ENCODE measurements at regions not wholly inside any gene's neighbourhood (a gene's known extent, or its start where the extent isn't known, plus 50 kb on each side); places are given as distances from the start of the nearest gene placed in this dataset.

GRCh38 chr5:38207343-38207742 lies 51.0 kb upstream of the EGFLAM start:
- DNase-seq, result no peak

DNA sequence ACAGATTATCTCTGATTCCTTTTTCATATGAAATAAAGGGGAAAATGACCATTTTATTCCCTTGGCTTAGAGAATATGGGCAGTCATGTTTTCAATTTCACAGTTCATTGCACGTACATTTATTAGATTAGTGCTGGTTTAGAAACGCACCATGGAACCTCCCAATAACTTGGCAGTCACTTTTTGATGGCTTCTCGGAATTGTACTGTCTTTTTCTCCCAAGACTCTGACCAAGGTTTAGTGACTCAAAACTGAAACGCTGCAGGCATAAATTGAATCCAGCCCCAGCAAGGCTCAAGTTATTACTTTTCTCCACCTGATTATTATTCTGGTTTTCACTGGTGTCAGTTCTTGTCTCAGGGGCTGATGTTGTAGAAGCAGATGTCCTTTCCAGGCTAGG lies 55.6 kb upstream of the EGFLAM start:
- DNase-seq, result no peak

- DNase-seq, result no peak
Observed at GRCh38 chr5:38200872-38201557, 57.3 kb upstream of the EGFLAM start.

DNA sequence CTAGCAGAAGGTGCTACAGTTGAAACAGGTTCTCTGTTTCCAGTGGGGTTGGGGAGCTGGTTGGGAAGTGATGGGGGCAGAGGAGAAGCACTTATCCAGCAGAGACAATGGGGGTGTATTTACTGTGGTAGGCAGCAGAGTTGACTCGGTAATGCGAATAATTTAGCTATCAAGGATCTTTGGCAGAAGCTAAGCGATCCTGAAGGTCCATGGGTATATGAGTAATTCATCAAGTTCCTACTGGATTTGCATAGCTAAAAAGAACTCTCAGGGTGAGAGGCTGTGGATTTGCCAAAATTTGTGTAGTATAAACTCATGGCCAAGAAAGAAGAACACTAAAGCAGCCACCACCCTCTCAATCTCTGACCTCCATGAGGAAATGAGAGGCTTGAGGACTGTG lies 61.2 kb upstream of the EGFLAM start:
- no peak for DNase-seq

DNA sequence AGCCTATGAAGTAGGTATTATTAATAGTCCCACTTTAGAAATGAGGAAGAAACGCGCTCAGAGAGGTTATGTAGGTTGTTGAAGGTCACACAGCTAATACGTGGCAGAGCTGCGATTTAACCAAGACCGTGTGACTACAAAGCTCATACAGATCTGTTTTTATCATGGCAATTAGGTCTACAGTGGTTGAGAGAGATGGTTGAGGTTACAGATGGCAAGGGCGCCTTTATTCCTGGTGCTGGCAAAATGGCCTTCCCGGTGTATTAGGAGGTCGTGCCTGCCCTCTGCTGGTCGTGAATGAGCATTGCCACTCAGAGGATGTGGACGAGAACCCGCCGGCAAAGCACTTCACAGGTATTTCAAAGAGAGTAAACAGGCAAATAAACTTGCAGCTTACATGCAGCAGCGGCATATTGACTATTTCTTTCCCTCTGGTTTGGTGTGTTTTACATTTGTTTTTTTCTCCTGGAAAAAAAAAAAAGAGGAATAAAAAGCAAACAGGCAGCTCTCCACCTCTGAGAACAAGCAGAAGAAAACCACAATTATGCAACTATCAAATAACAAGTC lies 65.3 kb upstream of the EGFLAM start:
- peak; percentile 21 to 30 for DNase-seq

- no peak for DNase-seq
Observed at GRCh38 chr5:38191693-38192092, 66.7 kb upstream of the EGFLAM start.

GRCh38 chr5:38190111-38190510 lies 68.2 kb upstream of the EGFLAM start:
- DNase-seq, result no peak

DNA sequence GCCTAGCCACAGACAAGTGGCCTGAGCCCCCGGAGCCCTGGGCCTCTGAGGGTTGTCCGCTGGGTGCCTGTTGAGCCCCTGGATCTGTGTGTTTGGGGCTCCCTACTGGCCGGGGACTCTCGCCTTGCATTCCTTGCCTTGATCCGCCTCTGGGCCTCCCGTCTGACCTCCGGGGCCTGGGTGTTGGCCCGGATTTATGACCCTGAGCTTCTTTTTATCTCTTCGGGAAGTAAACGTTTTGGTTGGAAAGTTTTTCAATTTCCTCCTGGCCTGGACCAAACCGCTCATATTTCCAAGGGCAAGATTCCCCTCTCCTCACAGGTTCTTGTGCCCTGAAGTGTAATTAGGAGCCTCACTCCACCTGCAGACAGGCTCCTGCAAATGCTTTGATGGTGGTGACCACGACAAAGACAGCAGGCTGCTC lies 69.3 kb upstream of the EGFLAM start:
- DNase-seq, result no peak

- no peak for DNase-seq
Observed at GRCh38 chr5:38188591-38188990, 69.8 kb upstream of the EGFLAM start.

GRCh38 chr5:38187532-38187931 lies 70.8 kb upstream of the EGFLAM start:
- no peak for DNase-seq

DNA sequence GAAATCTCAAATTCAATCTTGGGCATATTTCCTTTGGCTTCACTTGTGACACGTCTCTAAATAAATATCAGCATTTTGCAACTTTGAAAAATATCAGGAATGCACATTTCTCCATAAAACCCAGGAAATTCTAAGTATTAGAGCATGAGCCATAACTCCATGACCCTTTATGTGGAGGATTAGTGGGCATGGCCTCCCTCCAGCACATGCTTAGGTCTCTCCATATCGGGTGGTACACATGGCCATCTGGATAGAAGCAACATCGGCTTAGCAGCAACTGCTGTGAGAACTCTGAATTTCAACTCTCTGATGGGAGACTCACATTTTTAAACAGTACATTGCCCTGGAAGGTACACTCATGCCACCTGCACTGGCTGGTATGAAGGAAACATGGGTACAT lies 73.7 kb upstream of the EGFLAM start:
- DNase-seq, result no peak

DNA sequence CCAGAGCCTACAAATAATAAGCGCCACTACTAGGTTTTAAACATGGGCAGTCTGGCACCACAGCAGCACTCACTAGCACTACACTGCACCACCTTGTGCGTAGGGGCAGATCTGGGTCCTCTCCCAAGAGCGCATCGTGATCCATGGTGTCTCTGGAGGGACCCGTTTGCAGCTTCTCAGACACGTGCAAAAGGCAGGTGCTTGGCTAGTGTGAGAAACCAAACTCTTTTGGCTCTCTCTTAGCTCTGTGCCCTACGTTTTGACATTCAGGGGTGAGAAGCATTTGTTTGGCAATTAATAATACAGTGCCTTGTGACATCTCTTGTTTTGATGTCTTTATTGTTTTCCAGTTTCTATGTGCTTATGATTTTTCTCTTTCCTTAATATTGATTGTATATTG lies 75.4 kb upstream of the EGFLAM start:
- DNase-seq, result no peak

DNA sequence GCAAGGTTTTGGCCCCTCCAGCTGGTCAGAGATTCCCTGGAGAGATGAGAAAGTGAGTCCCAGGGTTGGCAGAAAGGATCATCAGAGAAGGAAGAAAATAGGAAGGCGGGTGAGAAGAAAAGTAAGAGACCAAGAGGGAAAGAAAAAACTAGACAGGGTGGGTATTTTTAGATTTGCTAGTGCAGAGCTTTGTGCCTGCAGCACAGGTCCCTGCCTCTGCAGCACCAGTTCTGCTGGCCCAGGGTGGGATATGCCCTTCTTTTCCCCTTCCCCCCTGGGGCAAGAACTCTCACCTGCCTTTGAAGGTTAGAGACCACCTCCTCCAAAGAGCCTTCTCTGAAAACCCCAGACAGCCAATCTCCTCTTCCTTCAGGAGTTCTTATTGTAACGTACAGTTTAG lies 90.3 kb upstream of the EGFLAM start:
- DNase-seq, result no peak

DNA sequence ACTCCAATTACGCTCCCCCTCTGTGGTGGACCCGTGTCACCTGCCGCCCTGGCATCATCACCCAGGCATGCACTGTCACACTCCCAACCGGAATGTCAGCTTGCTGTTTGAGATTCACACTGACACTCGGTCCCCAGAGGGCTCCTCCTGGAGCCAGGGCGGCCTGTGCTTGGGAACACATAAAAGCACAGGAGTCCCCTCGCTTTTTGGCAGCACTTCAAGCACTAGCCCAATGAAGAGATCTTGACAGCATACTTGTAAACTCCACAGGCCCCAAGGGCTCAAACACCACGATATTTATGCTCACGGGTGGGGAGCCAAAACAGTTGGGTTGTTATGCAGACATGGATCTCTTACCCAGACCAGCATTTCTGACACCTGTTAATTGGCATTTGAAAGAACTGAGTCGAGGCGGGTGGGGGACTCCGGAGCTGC lies 90.8 kb upstream of the EGFLAM start:
- no peak for DNase-seq

DNA sequence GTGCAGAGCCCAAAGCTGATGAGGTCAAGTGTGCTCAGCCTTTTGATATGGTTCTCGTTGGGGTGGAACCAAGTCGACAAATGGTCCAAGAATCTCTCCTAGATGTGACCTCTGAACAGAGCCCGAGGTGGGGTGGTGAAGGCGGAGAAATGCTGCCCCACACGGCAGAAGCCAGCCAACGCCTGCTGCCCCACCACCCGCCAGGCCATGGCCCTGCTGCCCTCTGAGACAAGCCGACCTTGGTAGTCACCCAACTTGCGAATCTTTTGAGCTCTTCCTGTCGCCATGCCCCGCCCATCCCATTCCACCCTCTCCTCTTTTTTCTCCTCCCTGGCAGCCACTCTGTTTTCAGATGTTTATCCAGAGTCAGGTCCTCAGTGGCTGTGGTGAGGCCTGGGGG lies 91.5 kb upstream of the EGFLAM start:
- no peak for DNase-seq

- no peak for DNase-seq
Observed at GRCh38 chr5:38165435-38165834, 92.9 kb upstream of the EGFLAM start.

DNA sequence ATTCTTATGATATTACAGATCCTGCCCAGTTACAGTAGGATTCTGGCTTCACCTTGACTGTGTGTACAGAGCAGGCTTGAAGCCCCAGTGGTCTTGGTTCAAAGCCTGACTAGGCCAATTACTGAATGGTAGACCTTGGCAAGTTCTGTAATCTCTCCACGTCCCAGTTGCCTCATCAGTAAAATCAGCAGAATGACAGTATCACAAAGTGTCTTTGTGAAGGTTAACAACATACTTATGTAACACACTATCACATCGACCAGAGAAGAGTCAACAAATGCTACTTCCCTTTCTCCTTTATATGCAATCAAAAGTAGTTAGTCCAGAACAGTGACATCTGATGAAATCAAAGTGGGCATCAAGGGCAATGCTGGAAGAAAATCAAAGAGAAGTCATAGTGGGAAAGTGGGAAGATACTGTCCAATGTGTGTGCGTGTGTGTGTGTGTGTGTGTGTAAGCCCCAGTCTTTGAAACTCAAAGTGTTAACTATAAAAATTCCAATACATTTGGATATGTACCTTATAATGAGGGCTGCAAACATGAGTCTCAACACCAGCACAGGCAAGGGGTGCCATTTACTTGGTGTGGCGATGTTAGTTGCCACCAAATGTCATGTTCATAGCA lies 93.5 kb upstream of the EGFLAM start:
- no peak for DNase-seq

DNA sequence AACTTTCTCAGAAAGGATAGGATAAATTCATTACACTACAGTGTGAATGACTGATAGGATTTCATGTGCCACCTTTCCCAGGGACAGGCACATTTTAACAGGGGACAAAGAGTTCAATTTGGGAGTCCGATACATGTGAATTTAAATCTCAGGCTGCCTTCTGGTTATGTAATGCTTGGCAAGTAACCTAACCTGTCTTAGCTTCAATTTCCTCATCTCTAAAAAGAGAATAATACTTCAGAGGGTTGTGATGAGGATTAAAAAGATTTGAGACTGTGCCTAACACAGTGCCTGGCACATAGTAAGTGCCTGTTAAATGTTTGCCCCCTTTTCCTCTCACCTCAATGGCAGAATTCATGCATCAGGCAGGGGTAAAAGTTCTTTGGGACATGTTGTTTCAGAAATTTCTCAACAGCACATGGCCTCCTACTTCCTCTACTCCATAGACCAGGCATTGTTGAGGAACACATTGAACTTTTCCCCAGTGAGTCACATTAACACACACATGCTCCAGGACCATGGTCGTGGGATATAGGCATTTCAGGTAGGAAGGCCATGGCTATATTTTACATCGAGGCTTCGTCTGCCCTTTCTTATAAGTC lies 94.6 kb upstream of the EGFLAM start:
- no peak for DNase-seq

- DNase-seq, result no peak
Observed at GRCh38 chr5:38162625-38163024, 95.7 kb upstream of the EGFLAM start.

DNA sequence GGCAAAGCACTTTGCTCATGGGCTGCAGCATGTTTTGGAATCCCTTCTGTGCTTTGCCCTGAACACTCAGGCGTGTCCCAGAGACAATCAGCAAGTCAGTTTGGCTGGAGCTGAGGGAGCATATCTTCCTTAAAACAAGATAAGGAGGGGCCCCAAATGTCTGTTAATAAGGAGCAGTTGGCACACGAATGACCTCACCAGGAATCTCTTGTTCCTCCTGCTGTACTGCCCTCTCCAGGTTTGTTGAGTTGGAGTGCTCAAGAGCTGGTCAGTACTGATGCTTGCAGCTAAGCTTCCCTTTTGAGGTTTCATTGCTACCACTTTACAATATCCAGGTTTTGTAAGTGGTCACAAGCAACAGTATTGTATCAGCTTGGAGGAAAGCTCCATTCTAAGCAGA lies 101.3 kb upstream of the EGFLAM start:
- no peak for DNase-seq

- no peak for DNase-seq
Observed at GRCh38 chr5:38154615-38155204, 103.6 kb upstream of the EGFLAM start.

DNA sequence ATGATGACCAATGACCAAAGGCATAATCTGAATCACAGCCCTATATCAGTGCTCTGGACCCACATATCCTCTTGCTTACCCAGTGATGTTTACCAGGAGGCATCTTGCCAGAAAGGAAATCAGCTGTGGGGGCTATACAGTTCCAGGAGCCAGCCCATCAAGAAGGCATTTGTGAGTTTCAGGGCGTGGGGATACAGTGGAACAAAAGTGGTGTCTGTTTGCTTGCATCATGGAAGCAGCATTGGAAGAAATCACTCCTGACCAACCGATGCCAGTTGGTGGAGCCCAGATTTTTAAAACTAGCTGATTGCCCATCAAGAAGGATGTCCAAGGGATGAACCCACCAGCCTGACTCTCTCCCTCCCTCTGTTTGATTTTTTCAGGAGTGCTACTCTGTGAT lies 106.5 kb upstream of the EGFLAM start:
- no peak for DNase-seq

- no peak for DNase-seq
Observed at GRCh38 chr5:38149815-38150195, 108.6 kb upstream of the EGFLAM start.
